ENCODE measurements at regions not wholly inside any gene's neighbourhood (a gene's known extent, or its start where the extent isn't known, plus 50 kb on each side); places are given as distances from the start of the nearest gene placed in this dataset.
"Not testable (repeated sequence)": the region's sequence is repeated elsewhere in the genome, so short reads cannot be mapped to it uniquely, and the experiment has no call there.

GRCh38 chr10:62704121-62704520, 100.4 kb upstream of the ADO start:
- DNase-seq (ENCODE audit: low read depth in 2 of 2) = not testable (repeated sequence)

- no peak for DNase-seq (ENCODE audit: low read depth in 2 of 2)
Measured at GRCh38 chr10:62705789-62706188, 98.7 kb upstream of the ADO start.

GRCh38 chr10:62707810-62708209, 96.7 kb upstream of the ADO start:
- DNase-seq (ENCODE audit: low read depth in 2 of 2) = no peak

GRCh38 chr10:62708569-62708968, 96.0 kb upstream of the ADO start:
- no peak for DNase-seq (ENCODE audit: low read depth in 2 of 2)

GRCh38 chr10:62709200-62709599, 95.3 kb upstream of the ADO start:
- DNase-seq (ENCODE audit: low read depth in 2 of 2) = no peak

GRCh38 chr10:62710182-62710581, 94.3 kb upstream of the ADO start:
- no peak for DNase-seq (ENCODE audit: low read depth in 2 of 2)

GRCh38 chr10:62715383-62715782, 89.1 kb upstream of the ADO start:
- DNase-seq (ENCODE audit: low read depth in 2 of 2) = no peak

GRCh38 chr10:62718585-62718984, 85.9 kb upstream of the ADO start:
- DNase-seq (ENCODE audit: low read depth in 2 of 2) = no peak

GRCh38 chr10:62719061-62719460, 85.5 kb upstream of the ADO start:
- no peak for DNase-seq (ENCODE audit: low read depth in 2 of 2)

- no peak for DNase-seq (ENCODE audit: low read depth in 2 of 2)
Measured at GRCh38 chr10:62721687-62722086, 82.8 kb upstream of the ADO start.

GRCh38 chr10:62723375-62723774, 81.1 kb upstream of the ADO start:
- DNase-seq (ENCODE audit: low read depth in 2 of 2) = no peak

- no peak for DNase-seq (ENCODE audit: low read depth in 2 of 2)
Measured at GRCh38 chr10:62724465-62724864, 80.1 kb upstream of the ADO start.

- peak; percentile 37 to 42 for DNase-seq (ENCODE audit: low read depth in 2 of 2)
Measured at GRCh38 chr10:62726142-62726541, 78.4 kb upstream of the ADO start.

- DNase-seq (ENCODE audit: low read depth in 2 of 2) = no peak
Measured at GRCh38 chr10:62726638-62727037, 77.9 kb upstream of the ADO start.

- no peak for DNase-seq (ENCODE audit: low read depth in 2 of 2)
Measured at GRCh38 chr10:62727934-62728333, 76.6 kb upstream of the ADO start.

GRCh38 chr10:62728479-62728878, 76.0 kb upstream of the ADO start:
- no peak for DNase-seq (ENCODE audit: low read depth in 2 of 2)

- DNase-seq (ENCODE audit: low read depth in 2 of 2) = peak; percentile 37 to 54
Measured at GRCh38 chr10:62732841-62733653, 71.5 kb upstream of the ADO start.

- DNase-seq (ENCODE audit: low read depth in 2 of 2) = no peak
Measured at GRCh38 chr10:62733654-62734293, 70.7 kb upstream of the ADO start.

- DNase-seq (ENCODE audit: low read depth in 2 of 2) = no peak
Measured at GRCh38 chr10:62734781-62735463, 69.6 kb upstream of the ADO start.

- DNase-seq (ENCODE audit: low read depth in 2 of 2) = peak in 1 of 2 donors; percentile 33
Measured at GRCh38 chr10:62735464-62736167, 68.9 kb upstream of the ADO start.

GRCh38 chr10:62736168-62736546, 68.4 kb upstream of the ADO start:
- no peak for DNase-seq (ENCODE audit: low read depth in 2 of 2)

- DNase-seq (ENCODE audit: low read depth in 2 of 2) = no peak
Measured at GRCh38 chr10:62738916-62739315, 65.6 kb upstream of the ADO start.

Data from stimulated activated CD4-positive, alpha-beta T cell treated with anti-CD3 and anti-CD28 coated beads, Interleukin-1b, Interleukin-23, amount 100 ng/mL, for 4 hours (primary cell).